ENCODE measurements at regions not wholly inside any gene's neighbourhood (a gene's known extent, or its start where the extent isn't known, plus 50 kb on each side); places are given as distances from the start of the nearest gene placed in this dataset.
"Not testable (repeated sequence)": the region's sequence is repeated elsewhere in the genome, so short reads cannot be mapped to it uniquely, and the experiment has no call there.

DNA sequence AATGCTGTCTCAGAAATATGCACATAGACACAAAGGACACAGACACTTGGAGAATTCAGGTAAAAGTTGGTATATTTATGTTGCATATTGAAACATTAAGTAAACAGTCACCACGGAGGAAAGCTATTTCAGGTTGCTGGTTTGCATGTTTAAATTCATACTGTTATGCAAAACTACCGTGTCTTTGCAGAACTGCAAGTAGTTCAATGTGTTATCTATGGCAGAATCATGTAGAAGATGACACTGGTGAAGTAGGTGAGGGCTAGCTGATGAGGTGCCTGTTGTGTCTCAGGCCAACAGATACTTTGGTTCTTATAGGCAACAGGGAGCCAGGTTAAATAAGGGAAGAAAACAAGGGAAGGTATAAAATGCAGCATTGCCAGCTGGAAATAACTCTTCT, 511.3 kb downstream of the DIPK2A start:
- DNase-seq = no peak

DNA sequence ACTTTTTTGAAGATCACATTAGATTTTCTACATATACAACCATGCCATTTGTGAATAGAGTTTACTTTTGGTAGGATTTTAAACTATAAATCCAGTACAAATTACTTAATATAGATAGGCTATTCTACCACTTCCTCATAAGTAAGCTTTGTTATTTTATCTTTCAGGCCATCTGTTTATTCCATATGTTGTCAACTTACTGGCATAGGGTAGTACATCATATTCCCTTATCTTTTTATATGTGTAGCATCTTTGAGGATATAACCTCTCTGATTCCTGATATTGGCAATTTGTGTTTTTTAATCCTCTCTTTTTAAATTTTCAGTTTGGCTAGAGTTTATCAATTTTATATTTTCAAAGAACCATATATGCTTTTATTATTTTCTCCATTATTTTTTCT, 515.4 kb downstream of the DIPK2A start:
- DNase-seq = no peak

DNA sequence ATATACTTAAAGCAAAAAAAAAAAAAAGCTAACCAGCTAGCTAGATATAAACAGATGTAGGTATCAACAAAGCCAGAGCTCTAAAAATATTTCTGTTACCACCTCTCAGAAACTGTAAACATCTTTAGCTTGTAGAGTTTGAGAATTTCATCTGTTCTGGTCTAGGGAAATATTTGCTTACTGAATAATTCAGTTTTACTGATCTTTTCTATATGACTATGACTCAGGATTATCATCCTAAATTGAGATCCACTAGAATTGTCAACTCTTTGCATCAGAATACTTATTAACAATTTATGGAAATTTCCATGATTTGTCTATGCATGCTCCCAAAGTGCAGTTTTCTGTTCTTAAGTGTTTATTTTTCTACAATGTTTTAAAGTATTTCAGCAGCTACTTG, 517.3 kb downstream of the DIPK2A start:
- DNase-seq = no peak

DNA sequence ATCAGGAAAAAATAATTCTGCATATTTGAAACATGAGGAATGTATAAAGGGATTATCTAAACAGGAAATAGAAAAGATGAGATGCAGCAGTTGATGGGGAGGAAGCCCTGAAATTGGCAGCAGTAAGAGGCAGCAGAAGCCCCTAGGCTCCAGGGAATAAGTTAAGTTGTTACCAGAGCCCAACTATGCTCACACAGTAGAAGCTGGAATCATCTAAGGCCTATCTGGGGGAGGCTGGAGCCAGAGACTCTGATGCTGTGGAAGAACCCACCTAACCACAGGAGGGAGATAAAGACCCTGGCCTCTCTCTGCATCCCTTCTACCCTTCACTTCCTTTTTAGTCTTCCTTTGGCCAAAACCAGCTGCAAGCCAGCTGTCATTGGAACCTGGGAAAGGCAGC, 519.7 kb downstream of the DIPK2A start:
- no peak for DNase-seq

DNA sequence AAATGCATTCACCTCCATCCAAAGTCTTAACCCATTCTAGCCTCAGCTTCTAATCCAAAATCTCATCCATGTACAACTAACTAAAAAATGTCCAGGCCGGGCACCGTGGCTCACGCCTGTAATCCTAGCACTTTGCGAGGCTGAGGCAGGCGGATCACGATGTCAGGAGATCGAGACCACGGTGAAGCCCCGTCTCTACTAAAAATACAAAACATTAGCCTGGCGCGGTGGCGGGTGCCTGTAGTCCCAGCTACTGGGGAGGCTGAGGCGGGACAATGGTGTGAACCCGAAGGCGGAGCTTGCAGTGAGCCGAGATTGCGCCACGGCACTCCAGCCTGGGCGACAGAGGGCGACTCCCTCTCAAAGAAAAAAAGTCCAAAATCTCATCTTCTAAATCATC, 523.0 kb downstream of the DIPK2A start:
- not testable (repeated sequence) for DNase-seq

DNA sequence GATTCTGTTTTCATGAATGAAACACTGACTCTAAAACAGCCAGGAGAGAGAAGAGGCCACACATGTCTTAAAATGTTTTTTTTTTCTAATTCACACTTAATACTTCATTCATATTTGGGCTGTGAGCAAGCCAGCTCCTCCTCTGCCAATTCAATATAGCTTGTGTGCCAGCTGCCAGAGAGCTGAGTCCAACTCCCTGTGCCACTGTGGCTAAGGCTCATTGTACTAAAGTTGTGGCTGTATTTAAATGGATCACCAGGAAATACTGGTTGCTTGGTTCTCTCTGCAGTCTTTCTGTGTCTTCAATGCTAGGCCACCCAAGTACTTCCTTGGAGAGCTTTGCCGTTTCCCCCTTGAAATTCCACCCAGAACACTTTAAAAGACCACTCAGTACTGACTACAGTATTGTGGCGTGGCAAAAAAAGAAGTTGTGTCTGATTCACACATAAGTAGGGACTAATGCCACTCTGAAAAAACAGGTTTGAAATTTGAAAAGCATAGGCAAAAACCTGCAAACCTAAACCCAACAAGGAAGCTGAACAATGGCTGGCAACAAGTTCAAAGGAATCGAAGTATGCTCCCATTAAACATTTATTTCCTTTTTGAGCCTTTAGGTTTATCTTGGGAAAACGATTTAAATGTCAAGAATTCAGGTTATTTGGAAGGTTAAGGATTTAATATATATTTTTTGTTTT, 524.7 kb downstream of the DIPK2A start:
- DNase-seq = no peak

DNA sequence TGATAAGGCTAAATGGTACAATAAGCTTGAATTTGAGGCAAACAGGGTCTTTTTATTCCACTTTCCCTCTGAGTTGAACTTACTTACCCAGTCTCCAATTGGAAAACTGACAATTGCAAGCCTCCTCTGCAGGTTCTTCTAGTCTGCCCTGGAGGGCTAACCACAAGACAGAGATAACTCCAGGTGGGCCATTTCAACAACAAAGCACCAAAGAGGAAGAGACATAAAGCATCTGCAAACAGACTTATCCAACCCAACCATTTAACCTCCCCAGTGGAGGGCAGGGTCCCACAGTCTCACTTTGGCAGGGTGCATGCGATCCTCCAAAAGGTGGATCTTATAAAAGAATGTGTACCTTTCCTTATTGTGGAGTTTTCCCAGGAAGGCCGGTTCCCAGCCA, 525.8 kb downstream of the DIPK2A start:
- DNase-seq = no peak

DNA sequence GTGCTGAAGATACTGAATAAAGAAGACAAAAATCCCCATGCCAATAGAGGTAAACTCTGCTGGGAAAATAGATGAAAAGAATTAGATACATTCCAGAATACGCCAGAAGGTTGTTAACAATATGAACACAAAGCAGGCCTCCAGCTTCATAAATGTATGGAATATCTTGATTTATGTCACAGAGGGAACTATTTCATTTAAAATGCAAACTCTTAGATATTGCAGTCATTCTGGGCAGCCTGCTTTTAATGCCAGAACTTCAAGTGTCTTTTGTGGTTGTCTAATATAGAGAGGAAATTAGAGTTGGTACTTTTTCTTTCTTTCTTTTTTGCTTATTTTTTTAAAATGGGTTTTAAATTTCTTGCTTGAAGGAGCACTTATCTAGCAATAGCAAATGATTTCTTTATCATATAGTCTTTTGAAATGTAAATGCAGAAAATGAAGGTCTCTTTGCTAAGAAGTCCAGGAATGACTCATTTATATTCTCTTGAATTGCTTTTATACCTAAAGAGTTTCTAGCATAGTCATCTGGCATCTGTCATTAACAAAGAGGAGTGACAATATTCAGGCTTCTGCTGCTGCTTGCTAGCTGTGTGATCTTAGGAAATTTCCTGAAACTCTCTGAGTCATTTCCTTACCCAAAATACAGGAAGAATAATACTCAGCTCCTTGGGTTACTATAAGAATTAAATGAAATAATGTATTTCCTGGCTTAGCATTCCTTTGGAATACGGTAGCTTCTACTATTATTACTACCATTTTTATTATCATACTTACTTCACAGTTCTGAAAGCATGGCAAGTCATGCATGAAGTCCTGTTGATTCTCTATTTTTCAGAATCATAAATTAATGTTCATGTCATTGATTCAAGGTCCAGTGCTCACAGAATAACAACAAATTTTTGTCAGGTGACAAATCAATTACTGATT, 527.6 kb downstream of the DIPK2A start:
- DNase-seq = no peak

DNA sequence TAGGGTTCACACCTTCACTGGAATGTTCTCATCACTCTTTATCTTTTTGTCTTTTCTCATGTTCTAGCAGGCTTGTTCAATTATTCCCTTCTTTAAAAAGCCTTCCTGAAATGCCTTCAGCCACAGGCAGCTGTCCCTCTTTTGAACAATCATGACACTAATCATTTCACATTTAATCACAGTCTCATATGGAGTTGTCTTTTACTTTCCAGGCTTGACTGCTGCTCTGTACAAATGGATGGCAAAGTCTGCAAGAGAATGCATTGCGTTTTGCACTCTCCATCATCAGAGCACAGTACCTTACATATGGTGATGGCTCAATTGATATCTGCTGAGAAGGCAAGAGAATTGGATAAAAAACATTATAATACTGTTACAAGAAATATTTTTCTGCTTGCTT, 529.8 kb downstream of the DIPK2A start:
- no peak for DNase-seq

DNA sequence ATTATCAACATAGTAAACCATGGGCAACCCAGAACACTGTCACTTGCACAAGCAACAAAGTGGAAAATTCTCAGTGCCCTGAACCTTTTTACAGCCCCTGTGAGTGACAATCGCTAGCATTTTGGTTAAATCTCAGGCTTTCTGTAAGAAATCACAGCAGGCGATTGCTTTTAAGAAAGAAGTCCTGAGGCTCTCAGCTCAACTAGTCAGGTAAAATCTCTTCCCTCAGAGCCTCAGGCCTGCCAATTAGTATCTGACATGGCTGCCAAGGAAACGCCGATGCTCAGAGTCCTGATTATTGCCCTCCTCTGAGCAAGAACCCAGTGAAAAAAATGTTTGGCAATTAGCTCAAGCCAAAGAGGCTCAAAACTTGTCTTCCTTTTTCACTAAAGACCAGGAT, 530.8 kb downstream of the DIPK2A start:
- no peak for DNase-seq

DNA sequence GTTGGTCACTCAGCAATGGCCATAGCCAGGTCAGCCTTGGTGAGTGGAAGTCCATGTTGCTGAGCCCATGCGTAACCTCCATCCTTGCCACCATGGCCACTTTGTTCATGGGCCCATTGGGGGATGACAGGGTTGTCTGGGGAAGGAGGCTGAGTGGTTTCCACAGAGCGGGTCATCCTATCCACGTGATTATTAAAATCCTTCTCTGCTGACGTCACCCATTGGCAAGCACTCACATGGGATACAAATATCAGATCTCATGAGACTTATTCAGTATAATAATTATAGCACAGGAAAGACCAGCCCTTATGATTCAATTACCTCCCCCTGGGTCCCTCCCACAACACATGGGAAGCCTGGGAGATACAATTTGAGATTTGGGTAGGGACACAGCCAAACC, 534.8 kb downstream of the DIPK2A start:
- not testable (repeated sequence) for DNase-seq

DNA sequence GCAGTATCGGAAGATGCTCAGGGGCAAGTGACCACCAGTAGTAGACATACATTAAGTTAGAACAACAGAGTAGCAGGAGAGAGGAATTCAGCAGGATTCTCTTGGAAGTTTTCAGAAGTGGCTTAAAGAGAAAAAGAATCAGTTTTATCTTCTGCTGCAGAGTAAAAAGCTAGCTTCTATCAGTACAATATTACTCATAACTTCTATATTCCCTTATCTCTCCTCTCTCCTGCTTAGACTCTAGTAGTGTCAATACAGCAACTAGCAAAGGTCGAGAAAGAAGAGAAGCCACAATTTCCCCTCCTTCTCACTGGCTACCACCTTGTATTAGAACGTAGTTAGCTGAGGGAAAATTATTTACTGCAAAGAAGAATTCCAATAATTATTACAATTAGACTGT, 539.7 kb downstream of the DIPK2A start:
- DNase-seq = no peak

DNA sequence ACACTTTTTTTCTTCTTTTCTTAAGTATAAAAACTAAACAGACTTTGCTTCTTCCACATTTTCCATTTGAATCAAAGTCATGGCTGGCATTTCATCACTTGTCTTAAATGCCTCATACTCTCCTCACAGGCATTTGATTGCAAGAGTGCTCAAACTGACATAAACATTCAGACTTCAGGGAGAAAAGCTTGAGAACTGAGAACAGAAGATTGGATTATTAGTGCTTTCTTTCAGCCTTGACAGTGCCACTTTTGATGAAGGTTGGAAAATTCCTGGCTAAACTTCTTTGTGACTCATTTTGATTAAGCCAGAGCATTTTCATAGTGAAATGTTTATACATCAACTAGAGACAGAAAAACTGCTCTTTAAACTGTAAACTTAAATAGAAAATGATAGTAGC, 544.4 kb downstream of the DIPK2A start:
- DNase-seq = no peak

DNA sequence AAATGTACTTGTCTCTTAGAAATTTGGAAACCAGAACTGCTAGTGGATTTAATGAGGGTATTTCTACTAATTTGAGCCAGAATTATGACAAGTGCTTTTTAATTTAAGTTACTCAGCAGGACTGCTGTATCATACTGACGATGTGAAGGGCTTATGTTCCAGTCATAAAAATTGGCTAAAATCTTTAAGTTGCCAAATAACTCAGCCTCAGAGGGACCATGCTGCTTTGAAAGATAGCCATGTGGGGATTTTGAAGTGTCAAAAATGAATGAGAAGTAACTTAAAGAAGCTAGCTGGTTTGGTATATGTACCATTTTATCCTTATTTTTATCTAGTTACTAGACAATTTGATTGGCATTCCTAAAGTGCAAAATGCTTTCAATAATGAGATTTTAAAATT, 545.0 kb downstream of the DIPK2A start:
- DNase-seq = no peak

DNA sequence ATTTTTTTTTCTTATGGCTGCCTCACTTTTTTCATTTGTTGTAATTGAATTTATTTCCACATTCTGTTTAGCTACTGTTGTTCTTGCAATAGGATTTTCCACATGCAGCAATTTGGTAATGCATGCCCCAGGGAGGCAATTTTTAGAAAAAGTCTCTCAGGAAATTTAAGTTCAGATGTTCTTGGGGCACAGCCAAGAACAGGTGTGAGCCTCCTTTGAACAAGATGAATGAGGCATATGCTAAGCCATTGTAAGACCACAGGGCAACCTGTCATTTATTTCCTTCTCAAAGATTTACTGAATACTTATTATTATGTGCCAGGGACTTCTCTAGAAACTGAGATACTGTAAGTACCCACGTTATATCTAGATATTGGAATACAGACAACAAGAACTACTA, 549.5 kb downstream of the DIPK2A start:
- no peak for DNase-seq

DNA sequence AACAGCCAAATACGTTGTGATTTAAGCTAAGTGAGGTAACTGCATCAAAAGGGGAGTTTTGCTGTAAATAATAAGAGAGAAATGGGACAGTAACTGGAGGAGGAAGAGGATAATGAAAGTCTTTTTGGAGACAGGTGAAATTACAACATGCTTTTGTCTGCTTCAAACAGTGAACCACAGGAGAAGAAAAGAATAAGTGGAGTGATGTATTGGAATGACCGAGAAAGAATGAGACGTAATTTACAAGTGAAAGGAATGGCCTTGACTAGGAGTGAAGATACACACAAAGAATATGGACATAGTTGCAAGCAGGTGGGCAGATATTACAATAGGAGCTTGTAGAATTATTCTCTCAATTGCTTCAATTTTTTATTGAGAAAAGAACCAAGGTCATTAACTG, 550.8 kb downstream of the DIPK2A start:
- DNase-seq = no peak

DNA sequence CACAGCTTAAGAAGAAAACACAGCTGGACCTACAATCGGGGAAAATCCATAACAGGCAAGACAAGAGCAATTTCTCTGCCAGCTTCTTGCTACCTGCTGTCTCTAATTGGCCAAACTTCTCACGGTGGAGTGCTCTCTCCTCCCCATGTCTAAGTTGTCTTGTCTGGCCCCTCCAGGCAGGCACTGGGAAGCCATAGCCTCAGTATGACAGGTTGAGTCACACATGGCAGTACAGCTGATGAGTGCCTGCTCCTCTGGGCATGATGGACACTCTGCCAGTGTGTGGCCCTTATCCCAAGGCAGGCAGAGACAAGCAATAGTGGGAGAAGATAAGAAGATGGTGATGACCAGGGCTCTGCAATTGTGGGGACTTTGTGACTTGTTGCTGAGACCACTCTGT, 551.8 kb downstream of the DIPK2A start:
- DNase-seq = no peak

DNA sequence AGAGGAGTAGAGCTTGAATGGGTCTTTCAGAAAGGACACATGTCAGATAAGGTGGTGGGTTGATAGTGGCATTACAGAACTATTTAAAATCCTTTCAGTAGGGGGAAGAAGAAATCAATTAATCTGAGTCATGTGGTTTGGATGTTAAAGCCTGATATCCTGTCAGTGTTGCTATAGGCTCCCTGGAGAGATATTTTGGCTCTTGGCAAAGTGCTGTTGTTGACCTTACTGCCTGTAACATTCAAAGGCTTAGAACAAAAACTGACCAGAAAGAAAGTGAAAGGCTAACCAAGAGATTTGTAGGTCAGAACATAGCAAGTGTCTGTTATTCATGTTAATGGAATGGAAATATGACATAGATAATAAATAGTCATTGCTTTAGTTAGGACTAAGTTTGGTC, 552.9 kb downstream of the DIPK2A start:
- DNase-seq = no peak

DNA sequence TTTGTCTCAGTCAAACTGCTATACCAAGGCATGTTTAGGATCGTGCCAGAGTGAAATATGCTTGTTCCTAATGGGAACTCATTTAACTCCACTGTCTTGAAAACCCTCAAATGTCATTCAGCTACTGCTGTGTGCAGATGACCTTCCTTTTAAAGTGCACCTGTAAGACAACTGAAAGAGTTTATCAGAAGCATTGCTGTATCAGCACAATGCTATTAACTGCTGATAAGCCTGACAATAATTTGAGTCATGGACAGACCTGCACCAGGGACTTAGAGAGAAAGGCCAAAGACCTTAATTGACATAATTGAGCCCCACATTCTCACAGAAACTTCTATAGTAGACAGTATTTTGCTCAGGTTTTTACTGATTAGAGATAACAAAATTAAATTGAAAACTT, 557.9 kb downstream of the DIPK2A start:
- DNase-seq = no peak

DNA sequence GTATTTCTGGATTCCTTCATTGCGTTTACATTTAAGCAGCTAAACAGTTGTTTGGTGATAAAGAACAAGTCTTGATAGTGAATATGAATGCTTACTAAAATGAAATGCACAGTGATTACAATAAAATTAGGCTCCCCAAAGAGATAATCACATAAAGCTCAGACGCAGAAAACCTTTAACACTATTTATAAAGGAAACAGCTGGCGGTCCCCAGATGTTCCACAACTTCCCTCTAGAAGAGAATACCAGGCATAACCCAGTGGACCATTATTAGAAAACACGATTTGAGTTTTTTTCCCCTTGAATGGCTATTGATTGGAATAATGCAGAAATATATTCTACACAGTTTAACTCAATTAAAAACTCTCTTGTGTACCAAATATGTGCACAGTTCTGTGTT, 573.2 kb downstream of the DIPK2A start:
- DNase-seq = no peak

DNA sequence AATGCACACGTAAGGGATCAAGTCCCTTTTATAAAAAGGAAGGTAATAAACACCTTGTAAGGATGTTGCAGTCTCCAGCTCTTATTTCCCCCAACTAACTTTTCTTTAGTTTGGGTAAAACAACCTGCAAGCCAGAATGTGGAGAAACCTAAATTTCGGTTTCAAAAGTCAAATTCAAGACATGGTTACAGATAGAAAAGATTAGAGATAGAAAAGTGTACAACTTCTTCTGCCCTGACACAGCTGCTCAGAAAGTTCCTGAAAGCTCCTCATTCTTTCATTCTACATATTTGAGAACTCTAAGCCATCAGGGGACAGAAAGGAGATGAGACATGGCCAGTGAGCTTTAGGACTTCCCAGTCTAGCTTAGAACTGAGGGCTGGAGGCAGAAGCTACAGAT, 574.9 kb downstream of the DIPK2A start:
- no peak for DNase-seq

DNA sequence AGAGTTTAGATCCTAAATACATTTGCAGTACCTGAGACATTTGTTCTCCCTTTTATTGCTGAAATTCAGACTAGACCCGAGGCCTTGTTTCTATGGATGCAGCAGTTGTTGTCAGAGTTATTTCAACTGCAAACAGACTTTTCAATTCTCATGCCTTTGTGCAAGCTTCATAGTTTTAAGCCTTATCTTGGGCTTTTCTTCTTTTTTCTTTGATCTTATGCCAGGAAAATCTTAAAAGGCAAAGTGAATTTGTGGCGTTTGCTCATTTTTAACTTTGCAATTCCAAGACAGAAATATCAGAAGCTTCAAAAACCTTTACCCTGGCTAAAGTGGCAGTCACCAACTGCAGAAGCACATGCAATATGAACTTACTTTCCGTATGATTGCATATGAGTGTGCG, 576.7 kb downstream of the DIPK2A start:
- DNase-seq = no peak

DNA sequence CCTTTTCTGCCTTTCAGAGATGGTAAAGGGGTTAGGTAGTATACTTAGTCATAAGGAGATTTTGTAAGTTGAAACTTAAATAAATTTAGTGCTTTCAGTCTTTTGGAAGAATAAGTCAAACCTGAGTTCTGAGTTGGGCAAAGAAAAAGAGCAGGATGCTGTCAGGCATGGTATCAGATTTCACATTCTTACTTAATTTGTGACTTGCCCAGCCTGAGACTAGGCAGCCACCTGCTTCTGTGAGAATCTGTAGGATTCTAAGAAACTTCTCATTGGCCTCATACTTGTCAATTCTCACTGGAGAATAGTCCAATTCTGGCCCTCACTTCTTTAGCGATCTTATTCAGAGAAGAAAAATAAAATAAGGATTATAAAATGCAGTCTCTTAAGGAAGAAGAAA, 577.5 kb downstream of the DIPK2A start:
- DNase-seq = no peak

DNA sequence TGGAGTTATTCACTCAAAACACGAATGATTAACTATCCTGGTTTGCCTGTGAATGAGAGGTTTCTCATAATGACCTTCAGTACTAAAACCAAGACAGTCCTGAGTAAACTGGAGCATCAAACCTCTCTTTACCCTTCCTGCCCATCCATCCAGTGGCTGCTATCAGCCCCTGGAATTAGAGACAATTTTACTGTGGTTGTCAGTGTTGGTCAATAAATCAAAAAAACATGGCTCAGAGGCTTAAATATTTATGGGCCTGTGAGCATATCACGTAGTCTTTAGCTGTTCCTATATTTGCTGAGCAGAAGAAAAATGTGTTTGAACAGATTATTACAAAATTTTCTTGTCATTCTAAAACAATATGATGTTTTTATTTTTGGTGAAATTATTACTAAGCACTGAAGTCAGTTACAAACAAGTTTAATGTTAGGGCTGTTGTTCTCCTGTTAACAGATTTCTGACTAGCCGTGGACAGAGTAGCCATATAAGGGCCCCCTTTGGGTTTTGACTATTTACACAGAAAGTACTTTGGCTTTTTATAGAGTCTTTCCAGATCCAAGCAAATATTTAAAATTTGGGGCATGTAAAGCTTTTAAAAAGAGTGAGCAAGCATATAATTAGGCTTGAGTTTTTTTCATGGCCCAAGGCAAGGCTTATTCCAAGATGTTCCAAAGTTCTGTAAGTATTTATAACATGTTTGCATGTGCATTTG, 580.9 kb downstream of the DIPK2A start:
- DNase-seq = no peak
